ENCODE measurements at regions not wholly inside any gene's neighbourhood (a gene's known extent, or its start where the extent isn't known, plus 50 kb on each side); places are given as distances from the start of the nearest gene placed in this dataset.

GRCh38 chr13:40152145-40152544, 496.7 kb downstream of the COG6 start:
- no peak for DNase-seq

DNA sequence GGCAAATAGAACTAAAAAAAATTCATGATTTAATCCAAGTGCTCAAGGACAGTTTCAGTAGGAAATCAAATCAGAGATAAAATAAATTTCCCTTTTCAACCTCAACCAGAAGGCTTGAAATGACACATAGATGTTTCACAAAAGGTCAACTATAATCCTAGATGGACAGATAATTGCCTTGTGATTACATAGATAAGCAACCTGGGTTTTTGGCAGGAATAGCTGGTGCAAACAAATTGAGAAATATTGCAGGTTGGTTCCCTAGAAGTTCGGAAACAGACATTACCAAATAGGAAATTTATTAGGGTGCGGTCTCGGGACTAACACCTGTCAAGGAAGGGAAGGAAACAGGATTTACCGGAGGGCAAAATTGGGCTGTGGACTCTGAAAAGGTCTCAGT, 497.5 kb downstream of the COG6 start:
- no peak for DNase-seq

GRCh38 chr13:40153516-40153915, 498.1 kb downstream of the COG6 start:
- DNase-seq: no peak

- DNase-seq: no peak
These were observed 499.7 kb downstream of the COG6 start for GRCh38 chr13:40155201-40155600.

GRCh38 chr13:40158218-40158617, 502.8 kb downstream of the COG6 start:
- DNase-seq: no peak

DNA sequence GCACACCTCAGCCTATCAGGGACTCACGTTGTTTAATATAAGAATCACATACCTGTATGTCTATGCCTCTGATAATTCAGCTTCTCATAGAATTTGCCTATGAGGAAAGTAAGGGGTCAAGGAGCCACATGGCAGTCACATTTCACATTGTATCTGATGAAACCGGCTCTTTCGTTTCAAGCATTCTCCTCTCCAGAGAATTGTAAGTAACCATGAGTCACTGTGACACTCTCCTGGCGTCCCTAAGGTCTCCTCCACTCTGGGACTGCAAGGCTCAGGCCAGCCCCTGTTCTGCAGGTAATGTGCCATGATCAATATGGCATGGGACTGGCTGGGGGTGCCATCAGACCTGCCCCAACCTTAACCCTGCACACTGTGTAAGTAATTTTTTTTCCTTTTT, 503.3 kb downstream of the COG6 start:
- no peak for DNase-seq

DNA sequence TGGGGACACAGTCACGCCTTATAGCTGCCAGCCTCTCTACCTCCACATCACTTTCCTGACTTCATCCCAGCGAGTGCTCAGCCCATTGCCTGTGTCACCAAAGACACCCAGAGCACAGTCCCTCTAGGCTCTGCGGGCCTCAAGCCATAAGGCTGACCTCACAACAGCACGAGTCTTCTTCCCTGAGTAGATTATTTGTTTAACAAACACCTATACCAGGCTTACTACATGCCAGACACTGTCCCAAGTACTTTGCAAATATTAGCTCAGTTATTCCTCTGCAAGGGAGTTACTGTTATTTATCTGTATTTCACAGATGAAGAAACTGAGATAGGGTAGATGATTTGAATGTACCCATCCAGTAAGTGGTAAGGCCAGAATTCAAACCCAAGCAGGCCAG, 504.3 kb downstream of the COG6 start:
- DNase-seq: no peak

DNA sequence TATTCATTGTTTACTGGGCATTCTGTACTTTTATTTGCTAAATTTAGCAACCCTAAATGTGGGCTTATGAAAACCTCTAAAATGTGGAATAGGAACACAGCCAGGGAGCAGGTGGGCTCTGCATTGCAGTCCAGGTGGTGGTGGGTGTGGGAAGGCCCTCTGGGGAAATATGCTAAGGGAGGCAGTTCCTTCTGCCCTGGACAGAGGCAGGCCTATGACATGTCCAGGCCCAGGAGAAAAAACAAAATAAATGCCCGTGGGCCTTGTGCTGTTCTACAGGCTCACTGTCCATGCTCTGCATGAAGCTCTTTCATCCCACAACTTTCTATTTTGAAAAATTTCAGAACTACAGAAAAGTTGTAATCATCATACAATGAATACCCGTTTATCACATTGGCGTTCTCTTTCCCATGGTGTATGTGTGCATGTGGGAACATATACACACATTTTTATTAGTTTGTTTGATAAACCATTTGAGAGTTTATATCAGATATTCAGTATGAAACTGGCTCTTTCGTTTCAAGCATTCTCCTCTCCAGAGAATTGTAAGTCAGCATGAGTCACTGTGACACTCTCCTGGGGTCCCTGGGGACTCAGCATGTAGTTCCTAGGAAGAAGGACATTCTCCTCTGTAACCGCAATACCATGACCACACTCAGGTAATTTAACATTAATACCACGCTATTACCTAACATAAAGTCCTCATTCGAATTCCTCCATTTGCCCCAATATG, 505.3 kb downstream of the COG6 start:
- no peak for DNase-seq

- no peak for DNase-seq
These were observed 505.1 kb downstream of the FOXO1 start for GRCh38 chr13:40161351-40161810.

DNA sequence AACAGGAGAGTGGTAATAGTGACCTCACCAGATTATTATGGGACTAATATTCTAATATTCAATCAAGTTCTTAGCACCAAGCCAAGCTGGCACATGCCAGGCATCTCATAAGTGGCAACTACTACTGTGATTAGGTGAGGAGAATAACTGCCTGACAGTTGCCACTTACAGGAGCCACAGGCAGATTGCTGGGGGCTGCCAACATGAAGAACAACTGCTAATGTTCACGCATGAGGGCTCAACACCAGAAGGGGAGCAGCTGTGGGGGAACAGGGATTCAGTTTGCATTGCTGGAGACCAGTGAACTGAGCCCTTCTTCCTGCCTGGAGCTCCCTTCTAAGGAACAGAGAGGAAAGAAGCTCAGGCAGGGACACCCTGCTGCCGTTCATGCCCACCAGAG, 504.5 kb downstream of the FOXO1 start:
- no peak for DNase-seq

DNA sequence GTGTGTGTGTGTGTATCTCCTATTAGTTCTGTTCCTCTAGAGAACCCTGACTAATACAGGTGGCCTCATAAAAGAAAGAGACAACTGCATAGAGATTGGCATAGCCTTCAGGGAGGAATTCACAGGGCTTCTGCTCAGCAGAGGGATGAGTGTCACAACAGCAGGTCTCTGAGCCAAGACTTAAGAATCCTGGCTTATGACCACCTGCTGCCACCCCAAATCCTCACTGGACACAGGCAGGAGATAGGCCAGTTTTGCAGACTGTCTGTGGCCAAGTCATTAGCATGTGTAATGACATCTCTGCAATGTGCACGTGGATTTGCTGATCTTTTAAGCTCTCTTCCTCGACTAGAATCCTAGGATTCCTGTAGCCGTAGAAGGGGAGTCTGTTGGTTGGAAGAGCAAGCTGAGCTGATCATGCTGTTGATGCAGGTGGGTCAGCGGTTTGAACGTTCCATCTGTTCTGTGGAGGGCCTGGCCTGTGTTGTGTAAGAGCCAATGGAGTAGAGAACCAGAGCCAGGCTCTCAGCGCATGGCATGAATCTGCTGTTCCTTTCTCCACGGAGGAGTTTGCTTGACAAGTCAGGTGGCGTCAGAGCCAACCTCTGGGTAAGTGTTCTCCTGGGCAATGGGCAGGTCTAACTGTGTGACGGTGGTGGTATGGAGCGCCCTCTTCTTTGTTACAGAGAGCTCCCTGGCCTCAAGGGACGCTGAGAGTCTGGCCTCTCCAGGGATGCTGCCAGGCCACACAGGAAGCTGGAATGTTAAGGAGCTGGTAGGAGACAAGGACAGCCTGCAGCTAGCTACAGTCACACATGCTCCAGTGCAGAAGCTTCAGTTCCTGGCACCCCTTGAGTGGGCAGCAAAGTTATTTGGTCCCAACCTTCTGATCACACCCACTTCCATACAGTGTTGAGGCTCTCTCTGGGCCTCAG, 503.1 kb downstream of the FOXO1 start:
- DNase-seq: no peak

DNA sequence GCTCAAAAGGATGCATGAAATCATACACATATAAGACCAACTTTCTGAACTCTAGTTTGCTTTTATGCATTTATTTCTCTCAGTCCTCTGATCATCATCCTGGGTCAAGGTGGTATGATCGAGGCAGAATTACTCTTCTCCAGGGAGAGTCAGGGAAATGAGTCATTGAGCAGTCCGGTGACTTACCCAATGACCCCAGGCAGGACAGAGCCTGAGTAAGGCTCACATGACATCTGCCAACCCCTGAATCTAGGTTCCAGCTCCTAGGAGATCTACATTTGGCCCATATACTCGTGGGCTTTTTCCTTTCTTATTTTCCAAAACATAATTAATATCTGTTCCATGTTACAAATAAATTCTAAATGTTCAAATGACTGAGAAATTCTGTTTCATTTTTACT, 502.3 kb downstream of the FOXO1 start:
- no peak for DNase-seq

DNA sequence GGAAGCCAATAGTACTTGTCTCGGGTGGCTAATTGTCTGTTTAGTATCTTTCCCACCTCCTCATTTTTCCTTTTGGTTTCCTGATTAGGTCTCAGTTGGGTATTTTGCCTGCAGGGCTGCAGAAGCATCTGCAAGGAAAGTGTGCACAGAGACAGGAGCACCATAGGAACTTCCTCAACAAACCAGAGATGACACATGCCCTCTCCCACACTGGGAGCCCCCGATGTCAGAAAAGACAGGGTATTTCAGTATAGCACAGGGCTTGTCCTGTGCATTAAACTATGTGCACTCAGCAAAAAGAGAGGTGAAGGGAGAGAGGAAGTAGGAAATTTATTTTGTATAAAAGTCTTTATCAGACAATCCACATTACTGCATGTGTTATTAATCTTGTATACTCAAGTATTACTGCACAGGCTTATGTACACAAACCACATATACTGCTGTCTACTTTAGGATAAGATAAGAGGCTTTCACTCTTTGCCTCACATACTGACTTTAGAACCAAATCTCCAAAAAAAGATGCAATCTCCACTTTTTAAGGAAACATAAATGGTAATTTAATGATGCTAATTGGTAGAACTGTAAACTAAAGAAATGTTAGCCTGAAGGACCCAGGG, 501.0 kb downstream of the FOXO1 start:
- no peak for DNase-seq

GRCh38 chr13:40167327-40167726, 499.1 kb downstream of the FOXO1 start:
- DNase-seq: no peak

DNA sequence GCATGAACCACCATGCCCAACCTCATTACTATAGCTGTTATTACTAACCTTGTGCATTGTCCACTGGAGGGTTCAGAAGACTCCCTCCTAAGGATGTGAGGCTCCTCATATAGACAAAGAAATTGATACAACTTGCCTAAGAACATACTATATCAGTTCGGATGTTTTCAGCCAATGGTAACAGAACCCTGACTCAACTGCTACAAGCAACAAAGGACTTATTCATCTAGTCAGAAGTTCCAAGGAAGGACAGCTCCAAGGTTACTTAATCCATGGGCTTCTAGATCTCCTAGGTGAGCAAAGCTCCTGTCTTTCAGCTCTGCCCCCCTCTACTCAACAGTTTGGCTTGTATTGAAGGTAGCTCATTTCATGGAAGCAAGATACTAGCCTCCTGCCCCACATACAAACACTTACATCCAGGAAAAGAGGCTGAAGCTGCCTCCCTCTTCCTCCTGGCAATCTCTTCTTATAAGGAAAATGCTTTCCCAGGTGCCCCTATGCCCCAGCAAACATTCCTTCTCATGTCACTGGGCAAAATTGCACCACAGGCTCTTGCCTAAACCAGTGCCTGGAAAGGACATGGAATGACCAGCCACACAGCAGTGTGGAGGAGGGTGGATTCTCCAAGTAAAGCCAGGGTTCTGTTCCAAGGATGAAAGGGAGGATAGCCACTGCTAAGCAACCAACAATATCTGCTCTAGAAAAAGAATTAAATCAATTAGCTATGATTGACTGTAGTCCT, 497.8 kb downstream of the FOXO1 start:
- DNase-seq: no peak

GRCh38 chr13:40169476-40169875, 497.0 kb downstream of the FOXO1 start:
- DNase-seq: no peak

DNA sequence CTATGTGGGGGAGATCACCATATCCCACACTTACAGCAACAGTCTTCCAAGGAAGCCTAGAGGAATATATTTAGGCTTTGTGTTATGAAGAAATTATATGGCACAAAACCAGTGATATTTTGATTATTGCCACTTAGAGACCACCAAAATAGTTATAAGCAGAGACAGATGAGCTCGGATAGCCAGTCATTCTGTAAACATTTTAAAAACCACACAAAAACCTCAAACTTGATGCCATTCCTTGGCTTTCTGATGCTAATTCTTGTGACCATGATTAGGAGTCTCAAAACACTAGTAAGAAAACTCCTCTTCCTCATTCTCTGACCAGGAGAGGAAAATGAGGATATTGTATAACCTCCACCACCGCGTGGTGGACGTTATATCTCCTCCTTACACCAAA, 496.4 kb downstream of the FOXO1 start:
- DNase-seq: no peak

DNA sequence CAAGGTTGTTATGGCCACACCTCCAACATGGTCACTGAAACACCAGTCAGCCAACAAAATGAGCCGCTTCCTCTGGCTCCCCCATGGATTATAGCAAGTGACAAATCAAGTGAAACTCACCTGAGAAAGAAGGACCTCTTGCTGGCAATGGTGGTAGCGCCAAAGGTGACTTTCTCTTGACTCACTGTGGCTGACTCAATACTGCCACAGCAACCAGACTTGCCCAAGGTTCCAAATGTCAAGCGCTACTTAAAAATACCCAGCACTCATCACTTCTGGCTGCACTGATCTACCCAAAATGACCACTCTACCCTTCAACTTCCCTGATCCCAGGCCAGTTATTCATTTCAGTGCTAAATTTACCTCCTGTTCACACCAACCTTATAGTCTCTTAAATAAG, 495.5 kb downstream of the FOXO1 start:
- peak; percentile 57 for DNase-seq

- no peak for DNase-seq
These were observed 494.9 kb downstream of the FOXO1 start for GRCh38 chr13:40171566-40171965.

GRCh38 chr13:40172149-40172591, 494.3 kb downstream of the FOXO1 start:
- no peak for DNase-seq

GRCh38 chr13:40172878-40173277, 493.6 kb downstream of the FOXO1 start:
- DNase-seq: no peak

GRCh38 chr13:40175639-40176038, 490.8 kb downstream of the FOXO1 start:
- DNase-seq: no peak

DNA sequence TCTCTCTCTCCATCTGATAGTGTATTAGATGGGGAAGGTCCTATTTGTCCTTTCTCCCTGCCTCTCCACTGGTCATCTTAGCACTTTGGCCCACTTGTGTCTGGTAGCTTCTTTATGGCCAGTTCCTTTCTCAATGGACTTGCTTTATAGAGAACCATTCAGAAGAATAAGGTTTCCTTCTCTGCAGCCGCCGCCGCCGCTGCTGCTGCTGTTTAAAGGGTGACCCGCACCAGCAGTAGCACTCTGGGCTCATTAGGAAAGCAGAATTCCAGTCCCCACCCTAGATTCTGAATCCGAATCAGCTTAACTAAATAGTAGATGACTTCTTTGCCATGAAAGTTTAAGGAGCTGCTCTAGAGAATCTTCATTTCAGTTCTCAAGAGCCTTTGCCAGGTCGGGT, 490.2 kb downstream of the FOXO1 start:
- no peak for DNase-seq

All from activated naive CD4-positive, alpha-beta T cell treated with anti-CD3 and anti-CD28 coated beads, Interleukin-2, amount 50 U/mL, for 16 hours (primary cell).